GM18870 (cell line): ENCODE measurements at regions not wholly inside any gene's neighbourhood (a gene's known extent, or its start where the extent isn't known, plus 50 kb on each side); places are given as distances from the start of the nearest gene placed in this dataset.

Source experiments
- ATAC-seq: cut with Tn5 transposase; IDR thresholded peaks from one replicate; pipeline ENCODE4 v1.9.1; 2021; ENCODE audit warnings: moderate library complexity; ENCODE audit not compliant: unreplicated experiment

DNA sequence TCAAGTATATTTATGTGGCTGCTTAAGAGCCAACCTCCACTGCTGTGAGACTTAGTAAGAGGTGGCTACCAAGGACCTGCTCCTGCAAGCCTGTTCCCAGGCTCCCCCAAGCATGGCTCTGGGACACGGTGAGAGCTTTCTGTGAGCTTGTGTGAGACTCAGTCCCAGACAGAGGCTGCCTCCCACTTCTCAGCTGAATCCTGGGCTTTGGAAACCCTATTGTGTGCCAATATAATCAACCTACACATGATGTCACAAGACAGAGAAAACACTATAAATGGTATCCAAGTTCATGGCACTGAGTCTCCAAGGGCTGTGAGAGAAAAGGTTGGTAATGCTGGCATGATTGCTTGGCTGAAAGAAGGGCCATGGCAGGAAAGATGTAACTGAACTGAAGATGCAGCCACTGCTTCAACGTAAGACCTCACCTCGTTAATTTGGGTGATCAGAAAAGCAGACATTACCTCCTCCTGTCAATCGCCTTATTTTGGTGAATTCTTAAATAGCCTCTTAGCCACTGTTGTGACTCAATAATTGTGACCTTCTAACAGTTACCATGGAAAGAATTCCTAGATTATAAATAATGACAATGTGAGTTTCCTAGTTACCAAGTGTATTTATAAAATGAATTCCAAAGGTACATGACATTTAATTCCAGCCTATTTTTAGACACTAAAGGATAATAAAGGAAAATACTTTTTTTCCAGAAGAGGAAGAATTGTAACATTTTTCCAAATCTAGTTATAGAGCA is 332.0 kb downstream of the IRS2 start:
- ATAC-seq, result no peak

DNA sequence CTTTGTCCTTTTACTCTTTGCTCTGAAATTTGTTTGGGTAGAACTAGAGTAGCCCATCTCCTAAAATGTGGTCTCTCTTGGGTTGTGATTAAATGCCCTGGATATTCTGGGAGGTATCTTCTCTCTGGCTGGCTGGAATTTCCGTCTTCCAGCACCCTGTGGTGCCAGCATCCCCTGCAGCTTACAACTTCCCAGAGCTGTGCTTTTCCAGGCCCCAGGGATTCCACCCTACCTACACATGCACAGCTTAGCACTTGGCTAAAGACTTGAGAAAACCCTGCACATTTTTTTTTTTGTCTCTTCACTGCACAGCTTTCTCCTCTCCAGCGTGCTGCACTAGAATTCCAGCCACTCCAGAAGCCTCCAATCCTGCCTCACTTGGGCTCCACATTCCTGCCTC is 334.7 kb downstream of the IRS2 start:
- no peak for ATAC-seq

DNA sequence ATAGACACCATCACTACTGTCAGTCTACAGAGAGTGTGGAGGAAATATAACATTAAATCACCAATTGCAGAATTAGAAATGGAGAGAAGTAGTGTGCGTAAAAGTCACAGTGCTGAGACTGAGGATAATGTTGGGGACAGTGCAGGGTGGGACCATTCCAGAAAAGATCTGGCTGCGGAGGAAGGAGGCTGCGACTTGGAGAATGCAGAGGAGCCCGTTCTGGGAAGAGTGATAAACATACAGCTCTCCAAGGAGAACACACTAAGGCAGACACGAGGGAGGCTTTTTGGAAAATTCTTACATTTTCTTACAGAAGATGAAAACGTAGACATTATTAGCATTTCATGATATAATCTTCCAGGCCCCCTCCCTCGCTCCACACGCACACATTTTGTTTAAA is 337.8 kb downstream of the IRS2 start:
- no peak for ATAC-seq

DNA sequence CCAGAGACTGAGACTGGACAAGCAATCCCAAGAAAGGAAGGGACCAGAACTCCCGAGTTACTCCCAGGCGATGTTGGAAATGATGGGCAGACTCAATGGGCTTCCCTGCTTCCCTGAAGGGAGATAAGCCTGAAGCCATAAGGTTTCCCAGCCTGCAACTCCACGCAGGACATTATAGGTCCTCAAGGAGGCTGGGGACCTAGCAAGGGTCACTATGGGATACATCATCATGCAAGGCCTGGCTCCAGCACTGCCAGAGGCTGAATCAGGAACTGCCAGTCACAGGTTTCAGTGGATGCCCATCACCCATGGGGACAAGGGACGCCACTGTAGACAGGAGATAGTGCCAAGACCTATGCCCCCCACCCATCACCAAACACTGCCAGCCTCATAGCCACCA is 338.7 kb downstream of the IRS2 start:
- ATAC-seq, result no peak

DNA sequence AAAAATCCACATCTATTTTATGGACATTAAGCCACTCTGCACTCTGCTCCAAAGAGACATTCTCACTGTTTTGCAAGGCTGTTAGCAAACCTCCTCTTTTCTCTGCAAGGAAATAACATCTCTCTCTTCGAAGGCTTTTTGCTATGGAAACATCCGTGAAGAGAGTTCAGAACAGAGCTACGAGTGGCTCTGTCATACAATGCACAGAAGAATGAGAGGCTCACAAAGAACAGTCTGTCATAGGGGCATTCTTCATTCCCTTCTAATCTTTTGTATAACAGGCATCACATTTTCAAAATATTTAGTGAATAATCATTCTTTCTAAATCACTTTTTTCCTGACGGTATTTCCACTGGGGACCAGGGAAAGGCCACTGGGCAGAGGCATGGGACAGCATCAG is 346.1 kb downstream of the IRS2 start:
- ATAC-seq, result no peak

DNA sequence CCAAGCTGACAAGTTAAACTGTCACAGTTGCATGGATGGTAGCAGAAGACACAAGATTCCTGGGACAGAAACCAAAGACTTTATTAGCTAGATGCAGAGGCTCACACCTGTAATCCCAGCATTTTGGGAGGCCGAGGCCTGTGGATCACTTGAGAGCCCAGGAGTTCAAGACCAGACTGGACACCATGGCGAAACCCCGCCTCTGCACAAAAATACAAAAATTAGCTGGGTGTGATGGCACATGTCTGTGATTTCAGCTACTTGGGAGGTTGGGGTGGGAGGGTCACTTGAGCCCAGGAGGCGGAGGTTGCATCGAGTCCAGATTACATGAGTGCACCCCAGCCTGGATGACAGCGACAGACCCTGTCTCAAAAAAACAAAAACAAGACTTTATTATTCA is 346.6 kb downstream of the IRS2 start:
- no peak for ATAC-seq

DNA sequence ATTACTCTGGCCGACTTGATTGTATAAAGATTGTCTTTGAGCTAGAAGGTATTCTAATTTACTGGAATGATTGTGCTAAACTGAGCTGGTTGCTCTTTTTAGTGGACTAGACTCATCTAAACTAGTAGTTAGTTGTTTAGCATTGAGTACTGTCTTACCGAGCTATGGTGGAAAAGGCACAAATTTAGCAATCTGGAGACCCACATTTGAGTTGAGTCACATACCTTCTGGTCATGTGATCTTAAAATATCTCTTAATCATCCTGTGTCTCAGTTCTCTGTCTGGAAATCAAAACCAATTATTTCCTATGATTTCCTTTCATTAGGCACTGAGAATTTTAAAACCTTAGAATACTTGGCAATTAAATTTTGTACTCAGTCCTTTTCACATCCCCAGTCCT is 349.5 kb downstream of the IRS2 start:
- ATAC-seq, result no peak

DNA sequence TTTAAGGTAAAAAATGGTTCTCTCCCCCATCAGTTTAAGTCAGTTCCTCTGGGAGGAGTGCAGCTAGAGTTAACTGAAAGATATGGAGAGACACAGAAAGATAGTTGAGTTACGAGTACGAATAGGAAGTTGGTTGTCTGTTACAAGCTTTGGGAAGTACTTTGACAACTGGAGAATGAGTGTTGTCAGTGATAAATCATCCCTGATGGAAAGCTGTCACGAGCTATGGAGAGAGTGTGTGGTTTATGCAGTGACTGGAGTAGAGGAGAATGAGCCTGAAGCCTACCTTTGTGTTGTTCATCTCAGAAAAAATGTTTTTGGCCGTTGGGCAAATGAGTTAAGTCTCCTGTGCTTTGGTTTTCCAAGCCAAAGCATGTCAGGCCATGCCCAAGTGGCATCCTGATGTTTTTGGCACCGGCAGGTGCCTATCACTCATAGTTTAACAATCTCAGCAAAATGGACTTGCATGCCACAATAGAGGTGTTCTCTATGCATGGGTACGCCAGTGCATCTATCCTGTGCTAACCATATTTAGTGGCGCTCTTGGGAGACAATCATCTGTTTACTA is 350.2 kb downstream of the IRS2 start:
- ATAC-seq, result no peak

DNA sequence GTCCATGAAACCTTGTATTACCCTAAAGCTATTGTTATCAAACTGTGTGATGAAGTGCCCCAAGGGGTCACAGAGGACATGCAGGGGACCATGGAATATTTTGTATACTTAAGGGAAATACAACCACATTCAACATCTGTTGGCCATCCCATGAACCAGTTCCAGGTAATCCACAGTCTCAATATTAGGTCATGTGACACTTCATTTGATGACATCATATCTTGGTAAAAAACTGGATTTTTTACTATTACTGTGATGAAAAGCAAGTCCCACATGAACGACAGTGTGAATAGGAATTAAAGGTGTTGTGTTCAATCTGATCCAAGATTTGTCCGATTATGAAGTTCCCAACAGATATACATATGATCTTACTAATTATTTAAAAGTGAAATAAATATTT is 355.2 kb downstream of the IRS2 start:
- ATAC-seq, result no peak

DNA sequence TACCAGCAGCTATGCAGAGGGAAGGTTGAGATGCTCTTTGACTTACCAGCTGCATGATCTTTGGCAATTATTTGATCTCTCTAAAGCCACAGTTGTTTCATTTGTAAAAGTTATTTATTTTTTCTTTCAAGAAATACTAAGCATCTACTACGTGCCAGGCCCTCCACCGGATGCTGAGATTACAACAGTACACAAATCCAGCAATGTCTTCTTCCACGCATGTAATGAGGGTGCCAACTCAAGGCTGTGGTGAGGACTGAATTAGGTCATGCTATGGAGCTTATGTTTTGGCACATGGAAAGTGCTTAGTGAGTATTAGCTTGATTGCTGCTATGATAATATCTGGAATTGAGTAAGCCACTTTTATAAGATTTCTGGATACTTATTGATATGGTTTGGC is 358.2 kb downstream of the IRS2 start:
- no peak for ATAC-seq

DNA sequence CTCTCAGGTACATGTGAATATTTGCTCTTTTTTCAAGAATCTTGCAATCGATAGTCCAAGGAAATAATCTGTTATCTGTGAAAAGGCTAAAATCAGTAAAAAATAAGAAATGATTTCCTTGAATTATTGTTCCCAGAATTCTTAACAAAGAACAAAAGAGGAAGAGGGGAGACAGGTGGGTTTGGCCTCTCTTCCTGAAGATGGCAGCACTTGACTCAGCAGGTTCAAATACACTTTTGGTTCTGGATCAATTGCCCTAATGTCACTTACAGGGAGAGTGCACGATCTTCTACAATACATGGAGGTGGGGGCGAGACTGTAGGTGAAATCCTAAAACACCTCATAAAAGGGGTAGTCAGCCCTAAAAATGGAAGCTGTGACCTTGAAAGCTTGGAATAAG is 358.7 kb downstream of the IRS2 start:
- ATAC-seq, result no peak

DNA sequence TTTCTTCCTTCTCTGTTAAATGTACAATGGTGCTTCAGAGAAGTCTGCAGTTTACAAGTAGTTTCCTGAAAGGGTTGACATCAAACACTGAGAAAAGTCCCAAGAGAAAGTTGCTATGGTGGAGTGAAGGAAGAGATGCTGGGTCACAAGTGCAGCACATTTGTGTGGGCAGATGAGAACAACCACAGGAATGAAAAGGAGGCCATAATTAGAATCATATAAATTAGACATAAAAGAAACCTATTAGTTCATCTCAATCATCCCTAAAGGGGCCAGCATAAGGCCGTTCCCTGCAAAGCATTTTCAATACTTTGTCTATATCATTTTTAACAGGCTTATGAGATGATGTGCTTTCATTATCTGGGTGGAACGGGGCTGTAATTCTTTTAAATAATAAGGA is 359.2 kb downstream of the IRS2 start:
- ATAC-seq, result no peak

DNA sequence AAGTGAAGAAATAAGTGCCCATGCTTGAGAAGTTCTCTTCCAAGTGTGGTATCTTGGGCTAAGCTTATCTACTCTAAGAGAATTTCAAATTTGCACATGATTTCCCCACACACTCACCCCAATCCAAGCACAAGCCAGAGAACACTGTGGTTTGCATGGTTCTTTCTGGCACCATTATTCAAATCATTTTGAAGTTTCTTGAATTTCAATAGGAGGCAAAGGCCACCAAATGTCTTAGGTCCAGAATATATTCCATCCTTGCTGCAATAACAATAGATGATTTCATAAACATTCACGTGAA is 359.7 kb downstream of the IRS2 start:
- no peak for ATAC-seq

DNA sequence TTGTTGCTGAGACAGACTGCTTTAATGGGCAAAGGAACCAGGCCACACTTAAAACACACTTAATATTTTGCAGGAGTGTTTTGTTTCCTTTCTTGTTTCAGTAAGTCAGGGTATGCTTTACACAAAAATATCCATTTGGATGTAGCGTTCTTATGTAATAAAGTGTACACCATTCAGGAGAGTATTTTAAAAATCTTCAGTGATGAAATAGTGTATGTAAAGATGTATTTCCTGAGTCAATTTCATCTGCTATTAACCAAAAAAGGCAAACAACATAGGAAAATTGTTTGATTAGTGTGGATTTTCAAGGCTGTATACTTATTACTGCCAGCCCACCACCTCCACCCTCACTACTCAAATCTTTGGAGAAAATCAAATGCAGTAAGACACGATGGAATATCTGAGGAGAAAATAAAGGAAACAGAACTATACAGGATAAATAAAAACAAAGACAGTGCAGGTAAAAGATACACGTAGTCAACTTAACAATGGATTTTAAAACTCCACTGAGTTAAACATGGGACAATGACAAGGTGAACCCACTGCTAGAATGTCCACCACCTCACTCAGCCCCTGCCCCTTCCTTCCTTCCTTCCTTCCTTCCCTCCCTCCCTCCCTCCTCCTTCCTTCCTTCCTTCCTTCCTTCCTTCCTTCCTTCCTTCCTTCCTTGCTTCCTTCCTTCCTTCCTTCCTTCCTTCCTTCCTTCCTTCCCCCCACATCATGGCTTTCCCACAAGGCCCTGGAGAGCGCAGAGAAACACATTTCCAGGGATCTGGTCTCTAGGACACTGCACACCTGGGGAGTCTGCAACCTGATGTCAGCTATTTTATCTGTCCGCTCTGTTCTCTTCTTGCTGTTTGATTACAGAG is 360.3 kb downstream of the IRS2 start:
- no peak for ATAC-seq

DNA sequence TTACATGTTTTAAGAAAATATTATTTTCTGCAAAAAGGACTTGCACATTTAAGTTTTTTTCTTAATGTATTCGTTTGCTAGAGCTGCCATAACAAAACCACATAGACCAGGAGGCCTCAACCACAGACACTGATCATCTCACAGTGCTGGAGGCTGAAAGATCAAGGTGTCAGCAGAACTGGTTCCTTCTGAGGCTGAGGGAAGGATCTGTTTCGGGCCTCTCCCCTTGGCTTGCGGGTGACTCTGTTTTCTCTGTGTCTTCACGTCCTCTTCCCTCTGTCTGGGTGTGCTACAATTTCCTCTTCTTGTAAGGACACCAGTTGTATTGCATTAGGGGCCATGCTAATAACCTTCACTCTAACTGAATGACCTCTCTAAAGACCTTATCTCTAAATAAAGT is 364.2 kb downstream of the IRS2 start:
- no peak for ATAC-seq

DNA sequence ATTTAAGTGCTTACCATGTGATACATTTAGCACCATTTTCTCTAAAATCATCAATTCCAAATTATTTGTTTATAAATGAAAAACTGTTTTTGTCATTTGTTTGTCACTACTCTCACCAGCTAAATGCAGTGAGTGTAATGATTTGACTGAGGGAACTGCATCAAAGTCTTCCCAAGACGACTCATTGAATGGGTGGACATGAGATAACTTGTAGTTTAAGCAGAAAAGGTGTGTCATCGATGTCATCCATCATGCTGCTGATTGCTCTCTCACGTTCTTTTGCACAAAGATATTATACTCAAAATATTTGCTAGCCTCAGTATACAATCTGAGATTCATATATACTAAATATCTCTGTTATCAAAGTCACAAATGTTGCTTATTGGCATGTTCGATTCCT is 366.5 kb downstream of the IRS2 start:
- no peak for ATAC-seq

DNA sequence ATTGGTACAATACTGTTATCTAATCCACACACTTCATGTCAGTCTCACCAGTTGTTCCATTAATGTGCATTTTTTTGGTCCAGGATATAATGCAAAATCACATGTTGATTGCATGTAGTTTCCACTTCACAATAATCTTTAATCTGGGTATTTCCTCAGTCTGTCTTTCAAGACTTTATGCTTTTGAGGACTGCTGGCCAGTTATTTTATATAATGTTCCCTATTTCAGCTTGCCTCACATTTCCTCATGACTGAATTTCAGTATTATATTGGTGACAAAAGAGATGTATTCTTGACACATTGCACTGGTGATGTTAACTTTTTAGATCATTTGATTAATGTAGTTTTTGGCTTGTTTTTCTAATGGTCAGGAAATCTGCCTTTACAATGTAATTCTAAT is 368.3 kb downstream of the IRS2 start:
- ATAC-seq, result no peak

DNA sequence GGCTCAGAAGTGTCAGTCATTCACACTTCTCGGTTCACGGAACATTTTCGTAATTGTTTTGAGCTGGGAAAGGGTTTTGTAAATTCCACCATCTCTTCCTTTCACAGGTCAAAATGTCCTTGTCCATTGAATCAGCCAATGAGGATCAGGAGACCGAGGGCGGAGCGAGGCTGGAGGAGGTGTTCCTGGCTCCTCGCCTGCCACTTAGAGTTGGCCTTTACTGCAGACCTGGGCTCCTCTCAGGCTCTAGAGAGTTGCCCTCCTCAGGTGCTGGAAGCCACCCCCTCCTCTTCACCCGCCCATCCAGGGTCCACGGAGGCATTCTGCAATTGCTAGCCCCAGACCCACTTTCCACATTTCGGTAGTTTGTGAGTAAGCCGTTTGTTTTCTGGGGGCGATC is 370.4 kb downstream of the IRS2 start:
- no peak for ATAC-seq

DNA sequence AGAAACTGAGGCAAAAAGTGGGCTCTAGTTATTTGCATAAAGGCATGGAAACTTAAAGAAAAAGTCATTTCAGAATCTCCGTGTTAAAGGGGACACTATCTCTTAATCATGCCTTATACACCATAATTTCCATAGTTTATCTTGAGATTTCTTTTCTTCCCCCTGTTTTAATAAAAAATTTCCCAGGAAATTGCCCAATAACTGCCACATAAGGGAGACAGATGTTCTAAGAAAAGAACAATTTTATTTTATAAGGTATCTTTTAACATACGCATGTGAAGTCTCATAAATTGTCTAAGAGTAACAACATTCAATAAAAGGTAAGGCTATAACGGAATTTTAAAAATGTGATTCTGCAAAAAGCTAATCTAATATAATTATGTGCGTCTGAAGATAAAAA is 371.3 kb downstream of the IRS2 start:
- ATAC-seq, result no peak

DNA sequence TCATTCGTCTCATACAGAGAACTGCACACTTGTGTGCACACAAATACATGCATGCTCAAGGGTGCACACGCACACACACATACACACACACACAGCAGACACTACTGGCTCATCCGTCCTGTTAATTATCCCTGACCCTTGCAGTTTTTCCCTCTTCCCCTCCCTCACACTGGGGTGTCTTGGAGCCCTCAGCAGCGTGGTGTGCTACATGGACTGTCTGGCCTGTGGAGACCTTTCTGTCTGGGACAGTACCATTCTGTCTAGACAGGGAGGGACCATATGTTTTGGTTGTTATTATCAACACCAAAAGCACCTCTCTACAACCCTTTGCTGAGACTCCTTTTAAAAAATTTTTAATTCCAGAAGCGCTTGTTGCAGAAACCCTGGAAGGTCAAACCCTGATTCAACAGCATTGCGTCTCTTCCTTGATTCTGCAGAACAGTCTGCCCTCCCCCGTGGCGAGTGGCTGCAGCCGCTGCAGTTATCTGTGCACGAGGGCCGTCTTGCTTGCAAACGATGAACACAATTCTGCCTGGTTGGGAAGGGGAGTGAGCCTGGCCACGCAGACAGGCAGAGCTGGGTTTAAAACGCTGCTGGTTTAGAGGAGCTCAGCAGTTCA is 374.0 kb downstream of the IRS2 start:
- no peak for ATAC-seq

DNA sequence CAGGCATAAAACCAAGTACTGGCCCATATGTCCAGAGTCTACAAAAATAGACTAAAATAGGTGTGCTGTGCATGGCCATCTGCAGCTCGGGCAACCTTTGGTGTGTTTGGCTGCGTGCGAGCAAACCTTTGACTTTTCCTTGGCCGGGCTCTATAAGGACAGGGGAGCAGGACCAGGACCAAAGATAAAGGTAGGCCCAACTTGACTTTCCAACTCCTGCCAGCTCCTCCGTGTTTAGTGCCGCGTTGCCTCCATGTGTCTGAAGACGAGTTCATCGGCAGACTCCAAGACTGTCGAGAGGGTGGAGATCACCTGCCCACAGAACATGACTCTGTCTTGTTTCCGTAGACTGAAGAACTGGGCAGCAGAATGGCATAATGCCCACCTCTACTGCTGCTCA is 375.5 kb downstream of the IRS2 start:
- no peak for ATAC-seq
